COLO668 (cell line): ENCODE measurements at regions not wholly inside any gene's neighbourhood (a gene's known extent, or its start where the extent isn't known, plus 50 kb on each side); places are given as distances from the start of the nearest gene placed in this dataset.
"Not testable (repeated sequence)": the region's sequence is repeated elsewhere in the genome, so short reads cannot be mapped to it uniquely, and the experiment has no call there.

Experiments
- DNase-seq: peaks from one replicate; lab custom pipeline; 2025; ENCODE audit not compliant: unreplicated experiment; lab: John Stamatoyannopoulos, UW

GRCh38 chr20:10109641-10110040 lies 74.9 kb downstream of the ANKEF1 start:
- no peak for DNase-seq

DNA sequence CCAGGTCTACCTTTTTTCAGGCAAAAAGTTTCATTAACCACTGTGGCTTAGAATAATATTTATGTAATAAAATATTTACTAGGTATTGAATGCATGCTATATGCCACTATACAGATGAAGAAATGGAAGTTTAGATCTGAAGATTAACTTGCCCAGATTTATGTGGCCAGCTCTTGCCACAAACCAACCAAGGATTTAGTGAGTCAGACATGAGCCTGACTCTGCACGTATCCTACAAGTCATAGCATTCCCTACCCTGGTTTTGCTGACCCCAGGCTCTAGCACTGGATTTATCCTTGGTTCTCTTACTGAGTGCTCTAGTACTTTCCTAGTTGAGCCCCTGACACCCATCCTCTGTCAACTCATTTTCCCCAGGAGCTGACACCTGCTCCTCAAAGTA lies 75.4 kb downstream of the ANKEF1 start:
- no peak for DNase-seq

GRCh38 chr20:10111139-10111958 lies 76.6 kb downstream of the ANKEF1 start:
- peak; percentile 83 for DNase-seq

- DNase-seq: no peak
Observed at GRCh38 chr20:10111959-10112250, 77.1 kb downstream of the ANKEF1 start.

- no peak for DNase-seq
Observed at GRCh38 chr20:10113746-10114145, 79.0 kb downstream of the ANKEF1 start.

DNA sequence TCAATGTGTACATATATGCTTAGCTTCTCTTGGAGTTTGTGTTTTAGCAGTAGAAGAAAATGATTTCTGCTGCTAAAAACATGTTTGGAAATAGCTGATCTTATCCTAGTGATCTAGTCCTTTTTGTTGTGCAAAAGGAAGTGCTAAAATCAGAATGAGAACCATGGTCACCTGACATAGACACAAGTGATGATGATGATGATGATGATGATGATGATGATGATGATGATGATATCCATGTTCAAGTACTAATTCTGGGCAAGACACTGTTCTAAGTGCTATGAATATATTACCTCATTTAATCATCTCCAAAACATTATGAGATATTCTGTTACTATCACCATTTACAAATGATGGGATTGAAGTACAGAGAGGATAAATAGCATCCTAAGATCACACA lies 79.8 kb downstream of the ANKEF1 start:
- no peak for DNase-seq

GRCh38 chr20:10115021-10115420 lies 80.2 kb downstream of the ANKEF1 start:
- no peak for DNase-seq

- DNase-seq: no peak
Observed at GRCh38 chr20:10119336-10119735, 84.5 kb downstream of the ANKEF1 start.

- not testable (repeated sequence) for DNase-seq
Observed at GRCh38 chr20:10124883-10125282, 90.1 kb downstream of the ANKEF1 start.

DNA sequence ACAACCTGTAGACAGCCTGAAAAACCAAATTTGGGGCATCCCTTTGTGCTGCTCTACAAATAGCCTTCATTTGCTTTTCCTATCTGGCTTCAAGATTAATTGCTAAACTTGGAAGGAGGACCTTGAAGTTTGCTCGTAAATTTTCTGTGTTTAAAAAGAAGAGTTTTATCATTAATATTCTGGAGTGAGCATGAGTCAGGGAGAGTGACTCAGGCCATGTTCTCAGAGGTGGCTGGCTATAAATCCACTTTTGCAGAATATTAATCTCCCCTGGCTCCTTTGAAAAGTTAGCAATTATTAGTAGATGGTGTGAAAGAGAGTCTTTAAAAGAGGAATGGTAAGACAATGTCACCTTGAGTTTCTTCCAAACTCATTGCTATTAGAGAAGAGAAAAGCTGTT lies 91.0 kb downstream of the ANKEF1 start:
- DNase-seq: no peak

DNA sequence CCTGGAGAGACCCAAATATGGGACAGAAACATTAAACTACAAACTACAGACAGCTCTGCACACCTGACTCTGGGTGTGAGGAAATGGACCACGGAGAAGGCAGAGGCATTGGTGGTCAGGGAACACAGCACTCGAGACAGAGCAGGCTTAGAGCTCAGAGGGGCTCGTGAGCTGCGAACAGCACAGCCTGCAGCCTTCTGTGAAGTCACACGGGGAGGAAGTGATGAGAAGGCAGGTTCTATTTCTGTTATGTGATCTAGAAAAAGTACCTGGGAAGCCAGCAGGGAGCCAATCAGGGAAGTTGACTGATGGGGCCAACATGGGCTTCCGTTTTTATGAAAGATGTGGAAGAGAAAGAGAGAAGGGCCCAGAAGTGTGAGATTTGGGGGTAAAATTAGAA lies 88.9 kb upstream of the SNAP25 start:
- no peak for DNase-seq

DNA sequence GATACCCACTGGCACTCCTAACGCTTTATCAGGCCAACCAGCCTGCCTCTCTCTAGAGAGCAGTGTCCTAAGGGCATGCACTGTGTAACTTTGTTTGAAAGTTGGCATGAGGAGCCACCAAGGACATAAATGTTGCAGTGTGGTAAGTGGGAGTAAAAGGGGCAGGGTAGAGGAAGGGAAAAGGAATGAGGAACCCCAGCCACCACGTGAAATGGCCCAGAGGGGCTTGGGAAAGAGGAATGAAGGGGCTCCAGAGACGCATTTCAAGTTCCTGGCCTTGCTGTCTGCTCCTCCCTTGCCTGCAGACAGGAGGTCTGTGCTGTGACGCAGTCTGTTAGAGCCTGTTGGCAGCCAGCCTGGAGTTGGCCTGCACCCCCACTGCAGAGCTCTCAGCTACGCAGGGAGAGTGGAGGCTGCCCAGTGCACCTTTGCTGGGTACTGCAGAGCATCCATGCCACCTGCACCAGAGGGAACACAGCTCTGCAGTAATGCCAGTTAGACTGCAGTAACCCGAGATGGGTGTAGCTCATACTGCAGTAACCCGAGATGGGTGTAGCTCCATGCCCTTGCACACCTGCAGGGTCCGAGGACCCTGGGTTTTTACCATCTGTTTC lies 86.8 kb upstream of the SNAP25 start:
- peak; percentile 85 for DNase-seq

- DNase-seq: no peak
Observed at GRCh38 chr20:10132387-10132786, 86.2 kb upstream of the SNAP25 start.

- no peak for DNase-seq
Observed at GRCh38 chr20:10133532-10133931, 85.1 kb upstream of the SNAP25 start.

GRCh38 chr20:10134176-10134575 lies 84.5 kb upstream of the SNAP25 start:
- DNase-seq: no peak

DNA sequence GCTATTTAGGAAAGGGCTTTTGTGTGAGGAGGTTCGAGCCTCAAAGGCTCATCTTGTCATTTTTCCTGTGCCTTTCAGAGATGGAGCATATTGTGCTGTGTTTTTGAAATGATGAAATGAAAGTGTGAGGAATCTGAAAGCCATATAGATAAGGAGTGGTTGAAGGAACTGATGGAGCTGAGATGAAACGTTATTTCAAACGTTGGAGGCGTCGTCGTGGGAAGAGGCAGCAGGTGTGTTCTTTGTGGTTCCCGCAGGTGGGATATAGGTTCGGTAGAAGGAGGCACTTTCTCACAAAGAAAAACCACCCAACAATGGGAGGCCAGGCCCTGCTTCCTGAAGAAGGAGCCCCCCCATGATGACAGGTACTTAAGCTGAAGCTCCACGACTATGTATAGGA lies 83.2 kb upstream of the SNAP25 start:
- no peak for DNase-seq

- DNase-seq: no peak
Observed at GRCh38 chr20:10137032-10137431, 81.6 kb upstream of the SNAP25 start.

- no peak for DNase-seq
Observed at GRCh38 chr20:10137533-10137932, 81.1 kb upstream of the SNAP25 start.

- no peak for DNase-seq
Observed at GRCh38 chr20:10157549-10157948, 61.1 kb upstream of the SNAP25 start.

DNA sequence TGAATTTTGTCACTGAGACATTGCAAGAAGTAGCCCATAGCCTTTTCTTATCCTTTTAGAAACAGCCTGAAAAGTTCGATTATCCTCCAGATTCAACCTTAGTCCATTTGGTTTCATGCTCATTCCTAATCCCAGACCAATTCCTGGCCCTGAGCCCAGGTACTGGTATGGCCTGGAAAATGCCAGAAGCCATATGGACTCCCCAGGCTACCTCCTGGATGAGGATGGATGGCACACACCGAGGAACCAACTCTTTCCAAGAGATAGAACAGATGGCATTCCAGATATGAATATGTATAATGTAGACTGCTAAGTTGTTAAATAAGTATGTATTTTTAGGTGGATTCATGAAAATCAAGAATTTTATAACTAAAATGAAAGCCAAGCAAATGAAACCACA lies 51.6 kb upstream of the SNAP25 start:
- DNase-seq: no peak

DNA sequence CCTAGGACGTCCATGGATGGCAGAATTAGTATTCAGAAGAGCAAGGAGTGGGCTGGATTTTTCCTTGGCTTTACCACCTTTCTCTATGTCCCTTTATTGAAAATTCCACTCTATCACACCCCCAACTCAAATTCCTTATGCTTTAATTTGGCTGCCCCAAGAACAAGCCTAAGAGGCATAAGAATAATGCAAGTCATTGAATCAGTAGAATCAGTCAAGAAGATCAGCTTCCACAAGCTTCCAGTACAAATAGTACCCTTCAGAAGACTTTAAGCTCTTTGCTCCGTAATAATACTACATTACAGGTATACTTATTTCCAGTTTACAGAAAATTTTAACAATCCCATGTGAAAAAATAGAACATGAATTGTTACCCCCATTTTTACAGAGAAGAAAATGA lies 51.0 kb upstream of the SNAP25 start:
- DNase-seq: no peak
